Ovary (tissue), 7 donors: ENCODE measurements at regions not wholly inside any gene's neighbourhood (a gene's known extent, or its start where the extent isn't known, plus 50 kb on each side); places are given as distances from the start of the nearest gene placed in this dataset.

Experiments used
- DNase-seq, 5 donors: peaks; one replicate each; pipeline ENCODE4 v3.0.0-alpha.2; 2019 to 2020
- H3K27ac ChIP-seq, 2 donors: fragments of 200-600 bp; one replicate each; pipeline versions ENCODE4 v1.5.1 to v1.8.0; 2019 to 2022
- H3K27me3 ChIP-seq: fragments of 200-600 bp; one replicate; pipeline ENCODE4 v1.8.0; 2022
- H3K36me3 ChIP-seq: fragments of 200-600 bp; sonication (generic); one replicate; pipeline ENCODE4 v1.5.1; 2019
- H3K4me1 ChIP-seq: one replicate; pipeline ENCODE4 v1.8.1; 2013; ENCODE audit warnings: mild to moderate bottlenecking, moderate library complexity; ENCODE audit not compliant: insufficient read depth
- H3K4me3 ChIP-seq: fragments of 200-600 bp; sonication (generic); one replicate; pipeline ENCODE4 v1.5.1; 2017
- H3K9me3 ChIP-seq, 2 donors: fragments of 200-600 bp in 1 of 2; sonication (generic) in 1 of 2; one replicate each; pipeline versions ENCODE4 v1.5.1 to v1.8.1; 2013 to 2019; ENCODE audit warnings: mild to moderate bottlenecking in 1 of 2, moderate library complexity in 1 of 2
- CTCF ChIP-seq, 3 donors: fragments of 450-650 bp in 2 of 3; fragments of 200-600 bp in 1 of 3; IDR thresholded peaks; one replicate each; pipeline versions ENCODE4 v1.5.1 to v1.8.0; 2016 to 2022; ENCODE audit warnings: antibody characterized with exemption in 3 of 3, mild to moderate bottlenecking in 1 of 3
- EP300 ChIP-seq: sonication (generic); formaldehyde crosslinking; IDR thresholded peaks from one replicate; pipeline ENCODE4 v1.6.1; 2017; ENCODE audit warnings: antibody characterized with exemption
- POLR2A ChIP-seq: fragments of 450-650 bp; IDR thresholded peaks from one replicate; pipeline ENCODE4 v1.6.1; 2017; ENCODE audit warnings: antibody characterized with exemption, mild to moderate bottlenecking, moderate library complexity
- WGBS, 3 donors: extraction: QIAGEN DNeasy Blood & Tissue Kit in 1 of 3; methylation state at CpG; one replicate each; pipeline versions ENCODE4 v1.1.5 to v1.1.7; 2013 to 2017; 5-methylcytosine and 5-hydroxymethylcytosine counted together
- intact Hi-C, 4 donors: fragments of 100-400 bp; cut with DNase I; formaldehyde crosslinking; loops; one replicate each; pipeline versions ENCODE4 v1.11.0 to v1.15.1; 2022 to 2023
- donor health status: DM: no; HTN: no; CAD: no; lungs with moderate emphysema.
- donor health status: DM: no; HTN: no; CAD: no.
- donor health status: Bipolar disorder and iron deficiency.
- donor health status: DM: no; HTN: no; CAD: no.
- donor health status: DM: yes; HTN: yes; CAD: no.

GRCh38 chr20:22071841-22072240 lies 366.4 kb downstream of the PAX1 start:
- Histone ChIP-seq H3K4me1 (no peaks in the 10 kb centered on the region), H3K4me3 (no peak overlapping the region), H3K27ac (no peak overlapping the region), H3K9me3 (no peaks in the 10 kb centered on the region), H3K27me3 (no peaks in the 10 kb centered on the region), H3K36me3 (no peaks in the 10 kb centered on the region)
- DNase-seq = no peak
- TF ChIP-seq POLR2A (no peak), CTCF (IDR thresholded peaks at IDR 0.05) (no peak), EP300 (no peak)
- 10 to 14% (median 14%) methylated on average over 2 of the region's 2 CpGs for WGBS, 3 donors
- intact Hi-C loops = no loop called here

DNA sequence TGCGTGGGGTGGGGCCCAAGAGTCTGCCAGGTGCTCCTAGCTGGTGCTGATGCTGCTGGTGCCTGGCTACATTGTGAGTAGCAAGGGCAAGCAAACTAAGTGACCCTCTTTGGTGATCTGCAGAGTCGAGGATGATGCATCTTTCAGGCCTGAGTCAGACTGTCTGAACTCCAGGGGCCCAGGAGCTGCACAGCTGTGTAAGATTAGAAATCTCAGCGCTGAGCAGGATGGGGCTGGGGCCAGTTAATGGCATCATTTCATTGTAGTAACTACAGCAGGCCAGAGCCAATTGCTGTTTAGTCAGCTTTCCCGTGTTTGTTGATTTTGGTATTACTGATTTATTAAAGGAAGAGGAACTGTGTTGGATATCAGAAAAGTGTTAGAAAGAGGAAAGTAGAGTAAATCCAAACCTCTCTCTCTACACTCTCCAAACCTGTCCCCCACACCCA lies 365.2 kb downstream of the PAX1 start:
- DNase-seq = no peak
- Histone ChIP-seq H3K4me3 (no peak overlapping the region), H3K27me3 (no peaks in the 10 kb centered on the region), H3K27ac (no peak overlapping the region), H3K36me3 (no peaks in the 10 kb centered on the region), H3K9me3 (no peaks in the 10 kb centered on the region), H3K4me1 (no peaks in the 10 kb centered on the region)
- intact Hi-C loops = no loop called here
- TF ChIP-seq EP300 (no peak), CTCF (IDR thresholded peaks at IDR 0.05) (no peak), POLR2A (no peak)
- WGBS, 3 donors = 37 to 49% (median 41%) methylated on average over 4 of the region's 4 CpGs

DNA sequence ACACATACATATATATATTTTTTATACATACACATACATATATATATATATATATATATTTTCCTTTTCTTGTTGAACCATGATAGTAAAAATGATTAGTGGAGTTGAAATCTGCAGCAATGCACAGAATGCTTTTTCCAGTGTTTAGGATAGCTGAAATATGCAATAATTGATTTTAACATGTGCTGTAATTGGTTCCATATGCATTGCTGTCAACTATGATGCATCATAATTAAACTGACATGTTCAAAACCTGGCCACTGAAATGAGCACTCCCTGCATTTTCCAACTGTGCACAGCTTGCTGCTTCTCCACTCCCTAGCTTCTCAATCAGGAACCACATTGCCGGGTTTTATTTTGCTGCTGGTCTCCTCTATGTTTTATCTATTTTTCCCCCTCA lies 358.3 kb downstream of the PAX1 start:
- no peak for TF ChIP-seq POLR2A
- no peak for TF ChIP-seq CTCF (IDR thresholded peaks at IDR 0.05)
- TF ChIP-seq EP300 = no peak

GRCh38 chr20:22062874-22063273 lies 357.4 kb downstream of the PAX1 start:
- Histone ChIP-seq H3K27me3 (no peaks in the 10 kb centered on the region), H3K9me3 (no peaks in the 10 kb centered on the region), H3K36me3 (no peaks in the 10 kb centered on the region), H3K27ac (no peak overlapping the region), H3K4me1 (no peaks in the 10 kb centered on the region), H3K4me3 (no peak overlapping the region)
- no peak for DNase-seq
- 60 to 70% (median 64%) methylated on average over 5 of the region's 5 CpGs for WGBS, 3 donors
- TF ChIP-seq POLR2A = no peak
- no peak for TF ChIP-seq EP300
- no peak for TF ChIP-seq CTCF (IDR thresholded peaks at IDR 0.05)
- intact Hi-C loops = no loop called here

More for the DNA sequence above, 358.3 kb downstream of the PAX1 start:
- Histone ChIP-seq H3K9me3 (no peaks in the 10 kb centered on the region), H3K27ac (no peak overlapping the region), H3K4me1 (no peaks in the 10 kb centered on the region), H3K27me3 (no peaks in the 10 kb centered on the region), H3K4me3 (no peak overlapping the region), H3K36me3 (no peaks in the 10 kb centered on the region)
- intact Hi-C loops = no loop called here
- DNase-seq = no peak
- WGBS, 3 donors = 27 to 41% (median 35%) methylated on average over 1 of the region's 1 CpG

GRCh38 chr20:22060610-22061009 lies 355.1 kb downstream of the PAX1 start:
- intact Hi-C loops = no loop called here
- 53 to 66% (median 57%) methylated on average over 2 of the region's 2 CpGs for WGBS, 3 donors
- H3K4me3 ChIP-seq = no peak overlapping the region
- H3K36me3 ChIP-seq = no peaks in the 10 kb centered on the region
- TF ChIP-seq CTCF (IDR thresholded peaks at IDR 0.05) (no peak), POLR2A (no peak), EP300 (no peak)
- H3K9me3 ChIP-seq = no peaks in the 10 kb centered on the region
- H3K27ac ChIP-seq = no peak overlapping the region
- DNase-seq = no peak
- H3K4me1 ChIP-seq = no peaks in the 10 kb centered on the region
- H3K27me3 ChIP-seq = no peaks in the 10 kb centered on the region
